Fibroblast of skin of back (primary cell): ENCODE measurements at regions not wholly inside any gene's neighbourhood (a gene's known extent, or its start where the extent isn't known, plus 50 kb on each side); places are given as distances from the start of the nearest gene placed in this dataset.

Source experiments
- DNase-seq: peaks from one replicate; pipeline ENCODE4 v3.0.0-alpha.2; 2013

- peak; percentile 83 for DNase-seq
Observed at GRCh38 chr2:9135822-9136558, 70.6 kb upstream of the ASAP2 start.

GRCh38 chr2:9127316-9127715 is 79.3 kb upstream of the ASAP2 start:
- no peak for DNase-seq

GRCh38 chr2:9126540-9126939 is 80.1 kb upstream of the ASAP2 start:
- no peak for DNase-seq

GRCh38 chr2:9124231-9124741 is 82.3 kb upstream of the ASAP2 start:
- DNase-seq = no peak

- no peak for DNase-seq
Observed at GRCh38 chr2:9123069-9123468, 83.5 kb upstream of the ASAP2 start.

GRCh38 chr2:9122367-9122766 is 84.2 kb upstream of the ASAP2 start:
- no peak for DNase-seq

GRCh38 chr2:9118383-9118960 is 88.1 kb upstream of the ASAP2 start:
- DNase-seq = no peak

- DNase-seq = no peak
Observed at GRCh38 chr2:9115229-9115628, 91.4 kb upstream of the ASAP2 start.

GRCh38 chr2:9114458-9114857 is 92.2 kb upstream of the ASAP2 start:
- no peak for DNase-seq

GRCh38 chr2:9113916-9114315 is 92.7 kb upstream of the ASAP2 start:
- DNase-seq = no peak

- DNase-seq = no peak
Observed at GRCh38 chr2:9113262-9113661, 93.3 kb upstream of the ASAP2 start.

- DNase-seq = peak; percentile 93
Observed at GRCh38 chr2:9112079-9112721, 94.4 kb upstream of the ASAP2 start.

- peak; percentile 60 for DNase-seq
Observed at GRCh38 chr2:9110893-9111569, 95.6 kb upstream of the ASAP2 start.

GRCh38 chr2:9110346-9110884 is 96.2 kb upstream of the ASAP2 start:
- DNase-seq = no peak

GRCh38 chr2:9109871-9110270 is 96.7 kb upstream of the ASAP2 start:
- DNase-seq = no peak

- DNase-seq = no peak
Observed at GRCh38 chr2:9108210-9108967, 98.2 kb upstream of the ASAP2 start.

GRCh38 chr2:9107168-9108025 is 99.2 kb upstream of the ASAP2 start:
- DNase-seq = no peak

GRCh38 chr2:9106338-9107167 is 100.1 kb upstream of the ASAP2 start:
- DNase-seq = peak; percentile 27

GRCh38 chr2:9105601-9106337 is 100.8 kb upstream of the ASAP2 start:
- no peak for DNase-seq
